Stimulated activated CD4-positive, alpha-beta T cell treated with anti-CD3 and anti-CD28 coated beads, TNF-alpha, amount 100 ng/mL, for 1 hour (primary cell): ENCODE measurements at regions not wholly inside any gene's neighbourhood (a gene's known extent, or its start where the extent isn't known, plus 50 kb on each side); places are given as distances from the start of the nearest gene placed in this dataset.

ENCODE experiments used
- DNase-seq, 3 donors: peaks; one replicate each; pipeline ENCODE4 v3.0.0-alpha.2; 2020; ENCODE audit warnings: low read depth in 3 of 3, low spot score in 1 of 3

- no peak for DNase-seq
Measured at GRCh38 chr1:87717157-87717670, 388.5 kb downstream of the LMO4 start.

DNA sequence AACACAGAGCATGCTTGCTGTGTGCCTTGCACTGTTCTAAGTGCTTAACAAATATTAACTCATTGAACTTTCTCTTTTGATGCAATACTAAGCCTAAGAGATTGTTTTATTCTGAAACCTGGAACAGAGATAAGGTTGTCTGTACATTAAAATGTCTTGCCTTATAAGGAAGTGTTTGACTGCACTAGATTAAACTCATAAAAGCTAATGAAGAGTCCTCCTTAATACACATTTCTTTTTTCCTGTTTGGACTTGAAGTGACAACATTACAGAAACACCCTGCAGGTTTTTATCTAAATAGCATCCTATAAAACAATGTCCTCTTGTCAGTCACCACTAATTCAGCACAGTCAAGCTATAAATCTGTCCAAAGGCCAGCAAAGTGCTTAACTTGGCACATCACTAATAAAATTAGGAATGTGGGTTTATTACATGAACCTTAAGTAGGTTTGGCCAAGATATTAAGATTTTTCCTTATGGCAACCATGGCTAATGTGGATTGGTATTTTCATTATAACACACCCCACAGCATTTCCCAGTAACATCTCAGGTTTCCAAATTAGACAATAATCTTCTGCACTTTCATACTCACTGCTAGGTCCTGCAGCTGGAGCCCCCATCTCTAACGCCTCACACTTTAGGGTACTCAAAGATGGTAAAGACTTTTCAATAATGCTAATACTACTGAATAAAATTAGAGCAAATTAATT is 389.7 kb downstream of the LMO4 start:
- no peak for DNase-seq

DNA sequence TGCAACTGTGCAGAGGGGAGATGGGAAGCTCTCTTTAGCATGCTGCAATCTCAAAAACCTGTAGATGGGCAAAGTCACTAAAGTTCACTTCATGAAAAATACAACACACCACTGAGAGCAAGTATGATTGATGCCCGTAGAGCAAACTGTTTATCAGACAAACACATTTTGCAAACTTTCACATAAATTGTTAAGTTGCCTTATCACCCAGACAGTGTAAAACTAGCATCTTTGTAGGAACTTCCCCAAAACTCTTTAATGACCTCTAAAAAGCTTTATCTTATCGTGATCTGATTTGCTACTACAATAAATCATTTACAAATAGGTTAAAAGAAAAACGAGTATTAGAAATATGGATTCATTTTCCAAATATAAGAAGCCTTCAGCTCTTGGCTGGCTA is 391.0 kb downstream of the LMO4 start:
- no peak for DNase-seq

GRCh38 chr1:87720561-87720960 is 391.9 kb downstream of the LMO4 start:
- DNase-seq = no peak

DNA sequence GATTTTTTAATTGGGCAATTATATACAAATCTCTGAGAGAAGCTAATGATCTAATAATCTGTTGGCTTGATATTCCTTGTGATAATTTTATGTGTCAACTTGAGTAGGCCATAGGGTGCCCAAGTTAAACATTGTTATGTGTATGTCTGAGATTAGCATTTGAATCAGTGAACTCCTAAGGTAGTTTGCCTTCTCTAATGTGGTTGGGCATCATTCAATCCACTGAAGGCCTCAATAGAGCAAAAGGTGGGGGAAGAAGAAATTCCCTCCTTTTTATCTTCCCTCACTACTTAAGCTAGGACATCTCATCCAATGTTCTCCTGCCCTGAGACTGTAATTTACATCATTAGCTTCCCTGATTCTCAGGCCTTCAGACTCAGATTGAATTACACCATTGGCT is 394.5 kb downstream of the LMO4 start:
- DNase-seq = no peak

DNA sequence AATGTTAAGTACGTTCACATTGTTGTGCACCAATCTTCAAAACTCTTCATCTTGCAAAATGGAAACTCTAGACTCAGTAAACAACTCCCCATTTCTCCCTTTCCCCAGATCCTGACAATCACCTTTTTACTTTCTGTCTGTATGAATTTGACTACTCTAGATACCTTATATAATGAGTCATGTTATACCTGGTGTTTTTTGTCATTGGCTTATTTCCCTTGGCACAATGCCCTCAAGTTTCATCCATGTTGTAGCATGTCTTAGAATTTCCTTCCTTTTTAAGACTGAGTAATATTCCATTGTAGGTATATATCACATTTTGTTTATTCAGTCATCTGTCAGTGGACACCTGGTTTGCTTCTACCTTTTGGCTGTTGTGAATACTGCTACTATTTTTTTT is 399.5 kb downstream of the LMO4 start:
- DNase-seq = no peak

DNA sequence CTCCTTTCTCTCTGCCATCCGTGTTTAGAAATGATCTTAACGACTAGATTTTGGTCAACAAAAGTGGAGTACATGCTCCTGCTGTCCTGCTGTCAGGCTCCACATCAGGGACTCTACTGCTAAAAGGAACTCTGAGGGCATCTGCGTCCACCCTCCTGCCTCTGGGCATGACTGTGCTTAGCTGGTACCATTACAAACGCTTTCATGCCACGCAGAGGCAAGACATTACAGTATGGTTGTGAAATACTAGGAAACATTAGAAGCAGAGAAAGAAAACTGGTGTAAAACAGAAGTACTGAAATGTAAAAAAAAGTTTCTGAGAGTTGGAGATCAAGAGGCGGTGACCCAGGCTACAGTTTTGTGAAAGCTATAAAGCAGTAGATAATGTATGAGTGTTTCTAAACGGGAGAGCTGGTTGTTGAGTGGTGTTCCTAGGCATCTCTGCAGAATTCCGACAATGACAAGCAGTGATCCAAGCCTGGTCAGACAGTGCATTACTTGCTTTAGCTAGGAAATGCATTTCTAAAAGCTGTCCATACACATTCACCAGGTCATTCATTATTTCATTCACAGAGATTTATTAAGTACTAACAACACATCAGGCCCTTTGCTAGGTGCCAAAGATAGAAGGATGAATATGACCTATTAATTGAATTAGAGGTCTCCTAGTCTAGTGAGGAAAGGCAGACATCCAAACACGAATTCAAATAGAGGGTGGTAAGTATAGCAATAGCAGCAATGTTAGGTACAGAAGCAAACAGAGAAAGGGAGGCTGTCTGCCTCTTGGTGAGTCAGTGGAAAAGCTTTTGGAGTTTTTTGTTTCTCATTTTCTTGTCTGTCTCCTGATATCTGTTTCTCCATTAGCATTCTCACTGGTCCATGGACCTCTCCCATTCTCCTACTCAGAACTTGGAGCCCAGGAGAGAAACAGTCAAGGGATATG is 401.9 kb downstream of the LMO4 start:
- no peak for DNase-seq

GRCh38 chr1:87733386-87733785 is 404.7 kb downstream of the LMO4 start:
- DNase-seq = no peak

DNA sequence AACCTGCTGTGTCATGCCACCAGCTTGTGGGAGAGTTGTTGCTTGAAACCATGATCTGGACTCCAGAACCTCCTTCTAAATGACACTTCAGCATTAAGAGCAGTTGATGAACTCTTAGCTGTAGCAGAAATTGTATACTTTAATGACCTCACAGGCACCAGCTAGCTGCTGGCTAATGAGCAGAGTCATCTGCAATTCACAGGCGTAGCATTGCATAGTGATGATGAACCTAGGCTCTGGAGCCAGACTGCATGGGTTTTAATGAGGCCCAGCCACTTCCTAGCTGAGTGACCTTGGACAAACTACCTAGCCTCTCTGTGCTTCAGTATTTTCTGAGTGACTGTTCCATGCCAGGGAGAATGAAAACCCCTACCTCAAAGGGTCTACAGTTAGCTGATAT is 407.1 kb downstream of the LMO4 start:
- DNase-seq = no peak

DNA sequence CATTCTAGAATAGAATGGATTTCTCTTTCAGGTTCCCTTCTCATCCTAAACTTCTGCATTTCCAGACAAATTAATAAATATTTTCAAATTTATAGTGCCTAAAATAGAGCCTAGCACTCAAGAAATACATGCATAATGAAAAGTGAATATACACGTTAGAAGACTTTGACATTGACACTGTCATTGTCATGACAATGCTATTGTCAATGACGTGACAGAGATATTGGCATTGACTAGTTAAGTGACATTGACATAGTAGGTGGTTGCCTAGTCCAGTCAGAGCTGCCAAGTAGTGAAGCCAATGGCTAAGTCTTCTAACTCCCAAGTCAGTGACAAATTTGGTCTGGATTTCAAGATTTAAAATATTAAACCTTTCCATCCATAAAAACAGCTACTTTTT is 410.5 kb downstream of the LMO4 start:
- DNase-seq = no peak

GRCh38 chr1:87739704-87740103 is 411.0 kb downstream of the LMO4 start:
- no peak for DNase-seq

DNA sequence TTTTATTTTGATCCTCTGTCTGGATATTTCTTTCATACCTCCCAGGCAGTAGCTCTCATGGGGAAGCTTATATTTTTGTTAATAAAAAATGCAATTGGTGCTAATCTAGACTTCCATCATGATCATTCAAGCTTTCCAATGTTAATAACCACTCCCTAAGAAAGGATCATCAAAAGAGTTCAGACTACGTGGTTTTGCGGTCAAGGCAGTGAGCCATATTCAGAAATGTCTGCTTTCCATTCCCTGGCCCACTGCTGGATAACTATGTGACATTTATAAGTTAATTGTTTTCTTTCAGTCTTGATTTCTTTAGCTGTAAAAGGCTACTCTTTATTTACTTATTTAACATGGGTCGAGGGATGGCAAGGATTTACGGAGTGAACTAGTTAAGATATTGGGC is 414.6 kb downstream of the LMO4 start:
- no peak for DNase-seq

- DNase-seq = no peak
Measured at GRCh38 chr1:87744056-87744455, 415.4 kb downstream of the LMO4 start.

DNA sequence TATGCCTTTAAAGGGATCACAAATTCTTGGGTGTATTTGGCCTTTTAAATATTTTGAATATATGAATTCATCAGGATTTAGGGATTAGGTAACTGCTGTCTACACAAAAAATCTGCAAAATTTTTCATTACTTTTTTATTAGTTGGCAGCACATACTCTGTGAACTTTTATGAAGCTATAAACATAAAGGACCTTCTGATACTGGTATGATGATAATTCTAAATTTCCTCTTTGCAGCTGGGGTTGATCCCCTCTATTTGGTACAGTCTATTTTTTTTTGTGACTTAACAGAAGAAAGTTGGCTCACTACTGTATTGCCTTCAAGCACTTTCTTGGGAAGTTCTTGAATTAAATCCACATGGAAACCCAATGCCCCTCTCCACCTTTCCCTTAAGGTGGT is 416.1 kb downstream of the LMO4 start:
- DNase-seq = no peak

- DNase-seq = no peak
Measured at GRCh38 chr1:87753366-87753765, 424.7 kb downstream of the LMO4 start.

DNA sequence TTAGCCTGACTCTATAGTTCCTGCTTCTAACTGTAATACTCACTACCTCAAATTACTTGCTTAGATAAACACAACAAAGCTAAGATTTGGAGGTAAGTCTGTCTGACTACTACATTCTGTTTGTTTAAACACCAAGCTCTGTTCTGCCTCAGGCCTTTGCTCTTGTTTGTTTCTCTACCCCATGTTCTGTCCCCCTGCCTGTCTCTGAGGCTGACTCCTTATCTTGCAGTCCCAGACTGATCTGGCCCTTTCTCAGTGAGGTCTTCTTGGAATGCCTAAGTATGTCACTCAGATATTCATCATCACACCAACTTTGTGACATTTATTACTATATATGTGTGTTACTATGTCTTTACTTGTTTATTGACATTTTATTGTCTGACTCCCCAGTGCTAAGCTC is 425.5 kb downstream of the LMO4 start:
- DNase-seq = no peak

- no peak for DNase-seq
Measured at GRCh38 chr1:87757676-87758075, 429.0 kb downstream of the LMO4 start.

DNA sequence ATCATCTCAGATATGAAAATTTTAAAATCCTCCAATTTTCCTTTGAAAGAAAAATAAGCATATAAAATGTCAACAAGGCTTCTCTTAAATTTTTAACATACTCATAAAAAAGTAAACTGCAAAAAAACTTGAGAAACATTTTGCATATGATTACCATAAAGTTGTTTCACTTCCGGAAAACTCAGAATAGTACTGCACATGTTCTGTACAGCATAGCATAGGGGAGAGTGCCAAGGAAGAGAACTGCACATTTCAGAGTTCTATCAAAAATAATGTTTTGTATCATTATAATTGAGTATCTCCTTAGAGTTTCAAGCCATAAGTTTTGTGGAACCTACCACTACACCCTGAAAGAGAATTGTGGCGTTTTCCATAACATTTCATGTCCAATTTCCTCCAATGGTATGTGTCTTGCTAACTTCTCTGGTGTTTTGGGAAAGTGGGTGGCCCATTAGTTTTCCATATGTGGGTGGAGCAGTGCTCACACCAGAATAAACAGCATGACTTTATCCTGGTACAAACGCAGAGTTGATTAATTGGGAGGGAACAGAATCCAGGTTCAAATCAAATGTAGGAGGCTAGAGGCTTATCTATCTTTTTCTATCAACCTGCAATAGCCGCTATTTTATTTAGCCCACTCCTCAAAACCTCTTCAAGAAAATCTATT is 430.9 kb downstream of the LMO4 start:
- DNase-seq = no peak

DNA sequence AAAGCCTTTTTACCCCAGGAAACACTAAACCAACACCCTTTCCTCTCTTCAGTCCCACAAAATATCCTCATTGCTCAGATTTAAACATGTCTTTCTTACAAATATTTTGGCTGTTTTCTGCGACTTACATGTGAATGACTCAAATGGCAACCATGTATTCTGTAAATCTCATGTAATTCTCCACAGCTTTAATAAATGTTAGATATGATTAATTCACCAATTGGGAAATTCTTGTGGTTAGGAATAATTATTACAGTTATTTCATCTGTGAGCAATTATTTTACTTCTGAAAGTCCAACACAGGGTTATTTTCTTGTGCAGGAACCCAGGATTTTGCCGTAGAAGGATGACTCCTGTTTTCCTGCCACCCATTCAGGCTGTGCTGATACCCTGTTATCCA is 431.5 kb downstream of the LMO4 start:
- DNase-seq = no peak

GRCh38 chr1:87760654-87761053 is 432.0 kb downstream of the LMO4 start:
- DNase-seq = no peak

- no peak for DNase-seq
Measured at GRCh38 chr1:87763483-87763882, 434.8 kb downstream of the LMO4 start.
